GM23338 (cell line): ENCODE measurements at regions not wholly inside any gene's neighbourhood (a gene's known extent, or its start where the extent isn't known, plus 50 kb on each side); places are given as distances from the start of the nearest gene placed in this dataset.

Source experiments
- ATAC-seq: fragments of 200-7000 bp; cut with Tn5 transposase; 3 replicates; pipeline ENCODE4 v1.9.1; 2020
- DNase-seq: peaks from one replicate; pipeline ENCODE4 v3.0.0-alpha.2; 2015; ENCODE audit warnings: low spot score
- H2AFZ ChIP-seq: fragments of 200-600 bp; sonication (generic); 2 replicates; pipeline ENCODE4 v1.8.0; 2016; ENCODE audit warnings: antibody characterized with exemption, mild to moderate bottlenecking, moderate library complexity
- H3F3A ChIP-seq: fragments of 200-600 bp; sonication (generic); replicated peaks from 2 replicates; pipeline ENCODE4 v1.8.0; 2017; ENCODE audit warnings: antibody characterized with exemption, mixed run types, low read depth
- H3K27ac ChIP-seq: fragments of 200-600 bp; sonication (generic); 2 replicates; pipeline ENCODE4 v1.6.1; 2016; ENCODE audit warnings: low read depth
- H3K27me3 ChIP-seq: fragments of 200-600 bp; sonication (generic); 2 replicates; pipeline ENCODE4 v1.8.0; 2016; ENCODE audit warnings: mild to moderate bottlenecking, mixed run types, moderate library complexity; ENCODE audit not compliant: insufficient read depth
- H3K36me3 ChIP-seq: fragments of 200-600 bp; sonication (generic); 2 replicates; pipeline ENCODE4 v1.8.0; 2016; ENCODE audit warnings: mild to moderate bottlenecking; ENCODE audit not compliant: insufficient read depth
- H3K4me1 ChIP-seq: fragments of 200-600 bp; sonication (generic); 2 replicates; pipeline ENCODE4 v1.8.0; 2016; ENCODE audit warnings: mild to moderate bottlenecking, moderate library complexity; ENCODE audit not compliant: insufficient read depth
- H3K4me2 ChIP-seq: fragments of 200-600 bp; sonication (generic); 2 replicates; pipeline ENCODE4 v1.7.1; 2017; ENCODE audit warnings: mixed run types
- H3K4me3 ChIP-seq: fragments of 200-600 bp; sonication (generic); 2 replicates; pipeline ENCODE4 v1.6.1; 2016; ENCODE audit warnings: mixed run types
- H3K79me2 ChIP-seq: fragments of 200-600 bp; sonication (generic); replicated peaks from 2 replicates; pipeline ENCODE4 v1.8.0; 2017; ENCODE audit warnings: mild to moderate bottlenecking; ENCODE audit not compliant: insufficient read depth
- H3K9me2 ChIP-seq: fragments of 200-600 bp; sonication (generic); 2 replicates; pipeline ENCODE4 v1.8.0; 2017; ENCODE audit not compliant: insufficient read depth
- H4K20me1 ChIP-seq: fragments of 200-600 bp; sonication (generic); replicated peaks from 2 replicates; pipeline ENCODE4 v1.8.0; 2017; ENCODE audit warnings: mild to moderate bottlenecking; ENCODE audit not compliant: insufficient read depth
- H3K27ac Mint-ChIP-seq: 2 replicates; pipeline ENCODE4 v1.8.0; 2020; ENCODE audit warnings: inconsistent platforms, mild to moderate bottlenecking, moderate library complexity, mixed read lengths
- H3K27me3 Mint-ChIP-seq: 3 replicates; pipeline ENCODE4 v1.8.0; 2022; ENCODE audit warnings: low read depth, mild to moderate bottlenecking, moderate library complexity, mixed read lengths, inconsistent platforms; ENCODE audit not compliant: insufficient read depth, poor library complexity
- H3K36me3 Mint-ChIP-seq: 3 replicates; pipeline ENCODE4 v1.8.0; 2021; ENCODE audit warnings: low read depth, mild to moderate bottlenecking, inconsistent platforms, moderate library complexity, mixed read lengths
- H3K4me1 Mint-ChIP-seq: 3 replicates; pipeline ENCODE4 v1.8.0; 2020; ENCODE audit warnings: mild to moderate bottlenecking, inconsistent platforms, mixed read lengths
- H3K4me3 Mint-ChIP-seq: 3 replicates; pipeline ENCODE4 v1.8.0; 2021; ENCODE audit warnings: moderate library complexity, mild to moderate bottlenecking, inconsistent platforms, mixed read lengths
- H3K9me3 Mint-ChIP-seq: 3 replicates; pipeline ENCODE4 v1.8.0; 2020; ENCODE audit warnings: moderate library complexity, mild to moderate bottlenecking, inconsistent platforms, mixed read lengths
- CREB1 ChIP-seq: fragments of 250-450 bp; sonication (Bioruptor Pico); IDR thresholded peaks from 2 replicates; pipeline ENCODE4 v1.5.0; 2020; ENCODE audit warnings: low read depth, mild to moderate bottlenecking, moderate library complexity
- CTCF ChIP-seq, 2 experiments: fragments of 200-600 bp in 1 of 2; sonication (generic) in 1 of 2; conservative IDR thresholded peaks; 2 replicates each; pipeline versions ENCODE4 v1.5.1 to v1.6.1; 2016 to 2017; ENCODE audit warnings: antibody characterized with exemption in 2 of 2, low read depth in 2 of 2, mild to moderate bottlenecking in 2 of 2, moderate library complexity in 1 of 2
- ETS1 ChIP-seq: IDR thresholded peaks from 2 replicates; pipeline ENCODE4 v1.6.1; 2016; ENCODE audit warnings: antibody characterized with exemption
- EZH2 ChIP-seq: fragments of 200-600 bp; sonication (generic); IDR thresholded peaks from one replicate; pipeline ENCODE4 v1.8.0; 2017; ENCODE audit warnings: antibody characterized with exemption, mild to moderate bottlenecking, low read depth; ENCODE audit not compliant: unreplicated experiment
- EZH2phosphoT487 ChIP-seq: fragments of 200-600 bp; sonication (generic); IDR thresholded peaks from one replicate; pipeline ENCODE4 v1.8.1; 2018; ENCODE audit warnings: antibody characterized with exemption; ENCODE audit not compliant: unreplicated experiment
- JUNB ChIP-seq: IDR thresholded peaks from one replicate; pipeline ENCODE4 v1.6.1; 2016; ENCODE audit warnings: antibody characterized with exemption; ENCODE audit not compliant: unreplicated experiment
- NANOG ChIP-seq: IDR thresholded peaks from 2 replicates; pipeline ENCODE4 v1.6.1; 2016; ENCODE audit warnings: antibody characterized with exemption, borderline replicate concordance
- POLR2AphosphoS5 ChIP-seq: IDR thresholded peaks from 2 replicates; pipeline ENCODE4 v1.6.1; 2016; ENCODE audit warnings: antibody characterized with exemption, low read depth
- REST ChIP-seq: IDR thresholded peaks from one replicate; pipeline ENCODE4 v1.6.1; 2018; ENCODE audit warnings: antibody characterized with exemption; ENCODE audit not compliant: unreplicated experiment
- STAT1 ChIP-seq: IDR thresholded peaks from one replicate; pipeline ENCODE4 v1.6.1; 2016; ENCODE audit warnings: antibody characterized with exemption; ENCODE audit not compliant: unreplicated experiment
- ZNF114 ChIP-seq: fragments of 250-450 bp; sonication (Bioruptor Pico); IDR thresholded peaks from 2 replicates; pipeline ENCODE4 v1.5.0; 2020; ENCODE audit warnings: mild to moderate bottlenecking, moderate library complexity
- ZNF331 ChIP-seq: fragments of 250-450 bp; sonication (Bioruptor Pico); IDR thresholded peaks from 2 replicates; pipeline ENCODE4 v1.5.0; 2020; ENCODE audit warnings: low read depth, mild to moderate bottlenecking, moderate library complexity
- ZNF462 ChIP-seq: fragments of 250-450 bp; sonication (Bioruptor Pico); IDR thresholded peaks from 2 replicates; pipeline ENCODE4 v1.5.0; 2020; ENCODE audit warnings: mild to moderate bottlenecking, moderate library complexity

- Histone ChIP-seq H3K27ac (no peak overlapping the region), H3K9me2 (no peaks in the 10 kb centered on the region), H4K20me1 (no peaks in the 10 kb centered on the region), H2AFZ (no peak overlapping the region), H3K4me3 (no peak overlapping the region), H3K4me1 (peaks cover 29% of the 10 kb centered on the region), H3K27me3 (no peaks in the 10 kb centered on the region), H3F3A (no peaks in the 10 kb centered on the region), H3K4me2 (no peak overlapping the region), H3K79me2 (no peaks in the 10 kb centered on the region), H3K36me3 (no peaks in the 10 kb centered on the region)
- ATAC-seq (no peak), DNase-seq (no peak)
- Mint-ChIP-seq H3K27me3 (peaks cover 7% of the 10 kb centered on the region), H3K27ac (no peak overlapping the region), H3K4me3 (no peak overlapping the region), H3K9me3 (no peaks in the 10 kb centered on the region), H3K4me1 (peaks cover 35% of the 10 kb centered on the region), H3K36me3 (no peaks in the 10 kb centered on the region)
- no peak for TF ChIP-seq REST
- no peak for TF ChIP-seq STAT1
- no peak for TF ChIP-seq JUNB
- no peak for TF ChIP-seq ZNF462 (CRISPR knock-in tag)
- TF ChIP-seq ZNF331 (CRISPR knock-in tag), result no peak
- no peak for TF ChIP-seq CREB1 (CRISPR knock-in tag)
- TF ChIP-seq ZNF114, result no peak
- no peak for TF ChIP-seq ETS1
- TF ChIP-seq EZH2phosphoT487, result no peak
- no peak for TF ChIP-seq POLR2AphosphoS5
- no peak for TF ChIP-seq NANOG
- no peak for TF ChIP-seq CTCF (conservative IDR thresholded peaks at IDR 0.05; ENCODE audit: low read depth in 2 of 2)
- TF ChIP-seq EZH2, result no peak
These were observed 120.8 kb upstream of the TMCC3 start for GRCh38 chr12:94771199-94771598.
